ENCODE measurements at regions not wholly inside any gene's neighbourhood (a gene's known extent, or its start where the extent isn't known, plus 50 kb on each side); places are given as distances from the start of the nearest gene placed in this dataset.

DNA sequence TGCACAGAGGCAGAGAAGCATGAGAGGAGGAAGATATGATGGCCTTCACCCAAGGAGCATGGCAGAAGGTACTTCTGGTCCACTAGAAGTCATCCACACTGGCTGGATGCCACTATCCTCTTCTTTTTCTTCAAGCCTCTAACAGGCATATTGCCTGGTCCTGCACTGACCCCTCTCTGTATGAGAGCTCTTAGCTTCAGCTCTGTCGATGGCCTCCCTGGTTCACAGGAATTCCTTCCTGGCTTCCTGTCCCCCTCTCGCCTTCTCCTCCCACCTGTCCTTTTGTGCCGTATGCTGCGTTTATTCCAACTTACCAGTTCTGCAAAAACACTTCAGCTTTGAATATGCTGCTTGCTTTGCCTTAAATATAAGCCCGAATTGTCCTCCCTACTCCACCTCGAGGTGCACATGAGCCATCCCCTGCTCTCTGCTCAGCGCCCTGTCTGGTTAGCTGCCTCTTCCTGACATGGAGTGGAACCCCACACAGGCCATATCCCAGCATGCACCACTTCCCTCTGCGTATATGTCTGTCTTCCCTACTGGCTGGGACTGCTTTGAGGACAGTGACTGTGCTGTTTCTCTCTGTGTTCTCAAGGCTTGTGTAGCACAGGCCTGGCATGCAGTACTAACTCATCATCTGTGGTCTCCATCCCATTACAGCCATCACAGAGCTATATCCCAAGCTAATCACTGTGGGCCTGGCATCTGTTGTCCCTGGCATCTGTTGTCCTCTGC, 474.9 kb downstream of the EIPR1 start:
- H3K4me3 ChIP-seq, result no peak overlapping the region
- TF ChIP-seq POLR2A (IDR thresholded peaks at IDR 0.05), result no peak
- TF ChIP-seq POLR2AphosphoS5 (IDR thresholded peaks at IDR 0.05), result no peak
- TF ChIP-seq, protein P1, sequence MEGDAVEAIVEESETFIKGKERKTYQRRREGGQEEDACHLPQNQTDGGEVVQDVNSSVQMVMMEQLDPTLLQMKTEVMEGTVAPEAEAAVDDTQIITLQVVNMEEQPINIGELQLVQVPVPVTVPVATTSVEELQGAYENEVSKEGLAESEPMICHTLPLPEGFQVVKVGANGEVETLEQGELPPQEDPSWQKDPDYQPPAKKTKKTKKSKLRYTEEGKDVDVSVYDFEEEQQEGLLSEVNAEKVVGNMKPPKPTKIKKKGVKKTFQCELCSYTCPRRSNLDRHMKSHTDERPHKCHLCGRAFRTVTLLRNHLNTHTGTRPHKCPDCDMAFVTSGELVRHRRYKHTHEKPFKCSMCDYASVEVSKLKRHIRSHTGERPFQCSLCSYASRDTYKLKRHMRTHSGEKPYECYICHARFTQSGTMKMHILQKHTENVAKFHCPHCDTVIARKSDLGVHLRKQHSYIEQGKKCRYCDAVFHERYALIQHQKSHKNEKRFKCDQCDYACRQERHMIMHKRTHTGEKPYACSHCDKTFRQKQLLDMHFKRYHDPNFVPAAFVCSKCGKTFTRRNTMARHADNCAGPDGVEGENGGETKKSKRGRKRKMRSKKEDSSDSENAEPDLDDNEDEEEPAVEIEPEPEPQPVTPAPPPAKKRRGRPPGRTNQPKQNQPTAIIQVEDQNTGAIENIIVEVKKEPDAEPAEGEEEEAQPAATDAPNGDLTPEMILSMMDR (IDR thresholded peaks at IDR 0.05), result no peak
- no peaks in the 10 kb centered on the region for H3K36me3 ChIP-seq
- no peaks in the 10 kb centered on the region for H3K9me3 ChIP-seq
- no peak for DNase-seq (ENCODE audit: low spot score)
- no peak overlapping the region for H3K27ac ChIP-seq
- no peaks in the 10 kb centered on the region for H3K4me1 ChIP-seq (replicated peaks)
- intact Hi-C loops (cut with DNase I), result no loop called here
- 74% methylated on average over 8 of the region's 8 CpGs for WGBS
- no peaks in the 10 kb centered on the region for H3K27me3 ChIP-seq (replicated peaks; ENCODE audit: insufficient read depth)

GRCh38 chr2:2901384-2902345, 476.0 kb downstream of the EIPR1 start:
- Histone ChIP-seq H3K27me3 (replicated peaks; ENCODE audit: insufficient read depth) (no peaks in the 10 kb centered on the region), H3K4me1 (replicated peaks) (no peaks in the 10 kb centered on the region), H3K9me3 (no peaks in the 10 kb centered on the region), H3K36me3 (no peaks in the 10 kb centered on the region), H3K4me3 (no peak overlapping the region), H3K27ac (no peak overlapping the region)
- intact Hi-C loops (cut with DNase I), result no loop called here
- 29% methylated on average over 13 of the region's 13 CpGs for WGBS
- TF ChIP-seq POLR2A (IDR thresholded peaks at IDR 0.05), result no peak
- TF ChIP-seq, protein P1 (IDR thresholded peaks at IDR 0.05), result no peak
- no peak for TF ChIP-seq POLR2AphosphoS5 (IDR thresholded peaks at IDR 0.05)
- DNase-seq (ENCODE audit: low spot score), result no peak

- H3K4me3 ChIP-seq, result no peak overlapping the region
- no peaks in the 10 kb centered on the region for H3K9me3 ChIP-seq
- intact Hi-C loops (cut with DNase I), result no loop called here
- H3K27me3 ChIP-seq (replicated peaks; ENCODE audit: insufficient read depth), result no peaks in the 10 kb centered on the region
- TF ChIP-seq, protein P1 (IDR thresholded peaks at IDR 0.05), result no peak
- TF ChIP-seq POLR2AphosphoS5 (IDR thresholded peaks at IDR 0.05), result no peak
- no peak for TF ChIP-seq POLR2A (IDR thresholded peaks at IDR 0.05)
- no peaks in the 10 kb centered on the region for H3K4me1 ChIP-seq (replicated peaks)
- 48% methylated on average over 4 of the region's 4 CpGs for WGBS
- DNase-seq (ENCODE audit: low spot score), result no peak
- no peaks in the 10 kb centered on the region for H3K36me3 ChIP-seq
- no peak overlapping the region for H3K27ac ChIP-seq
Observed at GRCh38 chr2:2899826-2900225, 477.8 kb downstream of the EIPR1 start.

DNA sequence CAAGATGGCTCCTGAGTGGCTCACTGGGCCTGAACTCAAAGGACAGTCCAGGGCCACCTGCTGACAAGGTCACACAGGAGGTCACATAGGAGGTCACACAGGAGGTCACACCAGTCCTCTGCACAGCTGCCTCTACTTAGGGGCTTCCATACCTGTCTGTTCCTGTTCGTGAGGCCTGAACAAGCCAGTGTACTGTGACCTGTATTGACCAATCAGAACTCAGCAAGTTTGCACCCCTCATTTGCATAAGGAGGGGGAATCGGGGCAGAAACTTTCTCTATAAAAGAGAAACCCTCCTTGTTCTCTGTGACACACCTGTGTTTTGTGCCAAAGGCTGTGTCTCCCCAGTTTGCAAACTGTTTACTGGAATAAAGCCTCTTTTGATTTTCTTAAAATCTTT, 478.9 kb downstream of the EIPR1 start:
- WGBS, result 58% methylated on average over 2 of the region's 2 CpGs
- no peaks in the 10 kb centered on the region for H3K9me3 ChIP-seq
- no peak overlapping the region for H3K27ac ChIP-seq
- no peaks in the 10 kb centered on the region for H3K4me1 ChIP-seq (replicated peaks)
- no peak overlapping the region for H3K4me3 ChIP-seq
- no peak for DNase-seq (ENCODE audit: low spot score)
- TF ChIP-seq, protein P1 (IDR thresholded peaks at IDR 0.05), result no peak
- TF ChIP-seq POLR2AphosphoS5 (IDR thresholded peaks at IDR 0.05), result no peak
- no peak for TF ChIP-seq POLR2A (IDR thresholded peaks at IDR 0.05)
- no peaks in the 10 kb centered on the region for H3K36me3 ChIP-seq
- intact Hi-C loops (cut with DNase I), result no loop called here
- no peaks in the 10 kb centered on the region for H3K27me3 ChIP-seq (replicated peaks; ENCODE audit: insufficient read depth)
